ENCODE measurements at regions not wholly inside any gene's neighbourhood (a gene's known extent, or its start where the extent isn't known, plus 50 kb on each side); places are given as distances from the start of the nearest gene placed in this dataset.

GRCh38 chr18:52070291-52070756 lies 269.7 kb upstream of the DCC start (continued):
- TF ChIP-seq ZNF280D (CRISPR knock-in tag; IDR thresholded peaks at IDR 0.05): peak; percentile 43; the same call in 1 of the 2 replicates
- no peak for TF ChIP-seq ZNF501 (CRISPR knock-in tag; IDR thresholded peaks at IDR 0.05)
- TF ChIP-seq MEIS2 (CRISPR knock-in tag; IDR thresholded peaks at IDR 0.05): peak; percentile 97
- TF ChIP-seq MAX (IDR thresholded peaks at IDR 0.05): peak; percentile 50; the same call in 1 of the 2 replicates
- TF ChIP-seq FOXP4 (CRISPR knock-in tag; IDR thresholded peaks at IDR 0.05): peak; percentile 87
- peak; percentile 84 for TF ChIP-seq HNF1A (IDR thresholded peaks at IDR 0.05; ENCODE audit: low read depth)
- peak; percentile 95 for TF ChIP-seq HNF1A (CRISPR knock-in tag; IDR thresholded peaks at IDR 0.05; ENCODE audit: borderline replicate concordance)
- 0 out of 2 replicates have a peak, but pooled peaks have one; percentile 48 for TF ChIP-seq HOXD1 (CRISPR knock-in tag; IDR thresholded peaks at IDR 0.05)
- peak; percentile 68; the same call in 1 of the 2 replicates for TF ChIP-seq ZNF710 (CRISPR knock-in tag; IDR thresholded peaks at IDR 0.05; ENCODE audit: borderline replicate concordance)
- TF ChIP-seq POGZ (CRISPR knock-in tag; IDR thresholded peaks at IDR 0.05): peak; percentile 85
- peak; percentile 31; the same call in 1 of the 2 replicates for TF ChIP-seq JUN (CRISPR knock-in tag; IDR thresholded peaks at IDR 0.05)
- 0 out of 2 replicates have a peak, but pooled peaks have one; percentile 32 for TF ChIP-seq SNAPC2 (CRISPR knock-in tag; IDR thresholded peaks at IDR 0.05)
- 0 out of 2 replicates have a peak, but pooled peaks have one; percentile 26 for TF ChIP-seq ZFP37 (CRISPR knock-in tag; IDR thresholded peaks at IDR 0.05; ENCODE audit: borderline replicate concordance)
- 0 out of 2 replicates have a peak, but pooled peaks have one; percentile 50 for TF ChIP-seq KDM1A (CRISPR knock-in tag; IDR thresholded peaks at IDR 0.05)
- TF ChIP-seq CEBPB (IDR thresholded peaks at IDR 0.05; ENCODE audit: borderline replicate concordance, low read depth, low read length): peak; percentile 73
- TF ChIP-seq HNRNPUL1 (IDR thresholded peaks at IDR 0.05; ENCODE audit: low read depth, low read length): peak; percentile 95

Data from HepG2 (cell line).